Kidney capillary endothelial cell (primary cell): ENCODE measurements at regions not wholly inside any gene's neighbourhood (a gene's known extent, or its start where the extent isn't known, plus 50 kb on each side); places are given as distances from the start of the nearest gene placed in this dataset.
A peak's percentile ranks its signal among the peaks of the same experiment; 100 is the strongest.
"Not testable (repeated sequence)": the region's sequence is repeated elsewhere in the genome, so short reads cannot be mapped to it uniquely, and the experiment has no call there.

ENCODE experiments used
- DNase-seq: peaks from one replicate; pipeline ENCODE4 v3.0.0-alpha.2; 2018; ENCODE audit warnings: low spot score

DNA sequence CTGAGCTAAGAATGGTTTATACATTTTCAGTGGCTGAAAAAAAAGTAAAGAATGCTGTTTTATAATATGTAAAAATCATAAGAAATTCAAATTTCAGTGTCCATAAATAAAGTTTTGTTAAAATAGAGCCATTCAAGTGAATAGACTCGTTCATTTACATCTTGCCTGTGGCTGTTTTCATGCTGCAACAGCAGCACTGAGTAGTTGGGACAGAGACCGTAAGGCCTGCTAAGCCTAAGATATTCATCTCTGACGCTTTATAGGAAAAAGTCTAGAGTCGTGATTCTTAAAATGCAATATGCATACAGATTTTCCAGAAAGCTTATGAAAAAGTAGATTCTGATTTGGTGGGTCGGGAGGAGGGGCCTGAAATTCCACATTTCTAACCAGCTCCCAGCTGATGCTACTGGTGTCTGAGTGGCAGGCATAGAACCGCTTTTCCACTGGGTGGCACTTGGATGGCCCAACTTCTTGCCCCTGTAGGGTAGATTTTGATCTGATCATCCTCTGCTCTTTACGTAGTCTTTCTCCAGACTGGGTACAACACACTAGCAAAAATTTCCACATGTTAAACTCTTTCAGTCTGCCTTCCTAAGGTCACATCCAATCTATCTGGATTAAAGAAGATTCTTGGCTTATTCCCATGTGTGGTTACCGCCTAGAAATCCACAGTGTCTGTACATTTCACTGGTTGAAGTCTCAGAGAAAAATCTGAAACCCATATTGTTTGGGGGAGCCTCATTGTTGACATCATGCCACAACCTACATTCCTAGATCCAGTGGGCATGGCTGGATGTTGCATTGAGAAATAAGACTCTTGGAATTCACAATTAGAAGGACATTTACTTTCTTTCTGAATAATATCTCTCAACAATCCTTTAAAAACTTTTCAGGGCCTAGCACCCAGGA is 151.2 kb downstream of the C12orf75 start:
- DNase-seq = no peak

DNA sequence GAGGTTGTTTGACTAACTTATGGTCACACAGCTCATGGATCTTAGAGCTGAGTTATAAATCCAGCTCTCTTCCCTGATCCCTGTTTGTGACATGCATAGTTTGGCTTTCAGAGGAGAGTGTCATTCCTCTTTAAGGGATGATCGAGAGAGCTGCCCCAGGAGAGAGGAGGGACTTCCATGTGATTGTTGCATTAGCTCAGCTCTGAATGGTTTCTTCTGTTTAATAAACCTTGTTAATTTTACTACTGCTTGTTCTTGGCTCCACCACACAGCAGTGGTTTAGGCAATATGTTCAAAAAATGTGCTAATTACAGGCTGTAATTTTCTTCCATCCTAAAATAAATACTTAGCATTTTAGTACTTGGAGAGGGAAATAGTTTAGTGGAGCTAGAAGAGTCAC is 152.5 kb downstream of the C12orf75 start:
- DNase-seq = no peak

DNA sequence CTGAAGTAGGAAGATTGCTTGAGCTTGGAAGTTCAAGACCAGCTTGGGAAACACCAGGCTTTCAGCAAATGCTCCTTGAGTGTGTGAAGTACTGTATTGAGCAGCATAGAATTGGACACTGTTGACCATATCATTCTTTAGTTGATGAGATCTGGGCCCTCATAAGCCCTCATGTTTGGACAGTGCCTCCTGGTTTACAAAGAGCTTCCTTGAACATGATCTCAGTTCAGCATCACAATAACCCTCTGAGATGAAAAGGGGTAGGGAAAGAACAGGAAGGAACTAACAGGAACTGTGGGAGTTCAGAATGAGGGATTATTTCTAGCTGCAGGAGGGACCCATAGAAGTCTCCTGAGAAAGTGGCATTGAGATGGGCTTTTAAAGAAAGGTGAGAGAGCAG is 153.2 kb downstream of the C12orf75 start:
- no peak for DNase-seq

DNA sequence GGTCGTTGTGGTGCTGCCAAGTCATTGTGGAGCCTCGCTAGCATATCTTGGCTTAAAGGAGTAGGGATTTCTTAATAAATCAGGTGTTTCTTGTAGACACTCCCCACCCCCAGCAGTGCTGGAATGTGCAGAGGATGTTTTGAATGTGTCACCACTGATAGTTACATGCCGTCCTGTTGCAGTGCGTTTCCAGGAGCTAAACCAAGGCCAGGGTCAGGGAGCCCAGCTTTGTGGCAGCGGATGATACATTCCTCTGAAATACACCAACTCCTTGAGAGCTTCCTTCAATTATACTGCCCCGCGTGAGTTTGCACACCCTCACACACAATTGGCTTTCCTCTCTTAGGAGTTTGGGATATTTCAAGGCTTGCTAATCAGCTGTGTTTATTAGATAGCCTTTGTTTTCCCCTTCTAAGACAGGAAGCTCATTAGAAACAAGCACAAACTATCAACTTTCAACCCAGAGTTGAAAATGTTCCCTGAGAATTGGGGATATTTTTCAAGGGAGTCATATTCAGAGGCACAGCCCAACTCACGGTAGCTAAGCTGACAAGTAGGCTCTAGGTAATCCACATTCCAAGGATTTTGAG is 154.9 kb downstream of the C12orf75 start:
- DNase-seq = peak; percentile 94

DNA sequence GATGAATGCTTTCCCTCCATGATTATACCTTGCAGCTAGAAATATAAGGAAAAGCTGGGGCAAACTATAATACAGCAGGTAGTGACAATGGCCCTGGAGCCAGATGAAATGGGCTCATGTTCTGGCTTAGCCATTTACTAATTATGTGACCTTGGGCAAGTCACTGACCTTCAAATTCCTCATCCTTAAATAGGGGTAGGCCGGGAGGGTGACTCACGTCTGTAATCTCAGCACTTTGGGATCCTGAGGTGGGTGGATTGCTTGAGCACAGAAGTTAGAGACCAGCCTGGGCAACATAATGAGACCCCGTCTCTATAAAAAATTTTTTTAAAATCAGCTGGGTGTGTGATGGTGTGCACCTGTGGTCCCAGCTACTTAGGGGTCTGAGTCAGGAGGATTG is 155.4 kb downstream of the C12orf75 start:
- peak; percentile 51 for DNase-seq

DNA sequence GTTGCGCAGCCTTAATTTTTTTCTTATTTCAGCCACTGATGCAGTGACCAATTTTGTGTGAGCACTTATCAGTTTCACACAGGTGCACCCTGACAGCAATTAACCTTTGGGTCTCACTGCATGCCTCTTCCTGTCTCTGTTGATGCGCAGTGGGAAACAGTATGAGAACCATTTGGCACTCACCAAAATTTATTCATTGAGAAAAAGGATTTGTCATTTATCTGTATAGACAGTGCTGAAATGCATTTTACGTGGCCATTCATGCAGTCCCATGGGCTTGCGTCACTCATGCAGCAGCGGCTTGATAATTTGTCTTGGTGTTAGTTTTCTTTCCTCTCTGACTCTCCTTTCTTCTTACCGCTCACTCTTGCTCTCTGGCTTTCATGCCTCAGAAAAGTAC is 157.5 kb downstream of the C12orf75 start:
- DNase-seq = no peak

DNA sequence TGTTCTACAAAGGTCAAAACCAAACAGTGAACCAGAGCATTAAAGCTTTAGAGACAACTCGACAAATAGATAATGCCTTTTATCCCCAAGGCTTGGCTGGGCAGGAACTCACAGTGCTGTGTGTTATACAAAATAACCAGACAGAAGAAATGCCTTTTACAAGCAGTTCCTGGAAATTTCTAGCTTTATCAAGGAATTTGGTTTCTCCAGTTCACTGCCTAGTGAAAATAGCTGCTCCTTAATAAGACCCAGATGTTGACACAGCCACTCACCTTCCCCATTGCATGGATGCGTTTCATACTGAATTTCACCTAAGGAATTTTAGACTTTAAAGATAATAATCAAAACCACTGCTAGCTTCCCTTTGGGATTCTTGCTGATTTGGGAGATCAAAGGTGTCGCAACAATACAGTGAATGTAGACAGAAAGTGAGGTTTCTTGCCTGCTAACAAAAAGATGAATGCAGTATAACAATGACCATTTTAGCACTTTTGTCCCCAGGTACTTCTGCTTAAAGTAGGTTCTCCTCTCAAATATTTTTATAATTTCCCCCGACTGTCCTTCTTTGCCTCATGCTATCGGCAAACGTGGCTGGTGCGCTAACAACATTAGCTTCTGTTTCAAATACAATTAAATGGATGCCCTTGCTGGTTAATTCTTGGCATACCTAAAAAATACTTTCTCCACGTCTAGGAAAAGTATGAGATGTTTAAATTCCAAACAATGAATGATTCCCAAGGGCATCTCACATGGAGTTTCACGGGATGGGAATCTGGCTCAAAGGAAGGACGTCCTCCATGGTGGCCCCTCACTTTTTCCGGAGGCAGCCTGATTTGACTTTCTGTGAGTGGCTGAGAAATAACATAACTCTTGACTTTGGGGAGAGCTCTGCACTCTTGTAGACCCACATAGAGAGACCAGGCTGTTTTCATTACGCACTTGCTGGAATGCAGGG is 162.4 kb downstream of the C12orf75 start:
- no peak for DNase-seq

DNA sequence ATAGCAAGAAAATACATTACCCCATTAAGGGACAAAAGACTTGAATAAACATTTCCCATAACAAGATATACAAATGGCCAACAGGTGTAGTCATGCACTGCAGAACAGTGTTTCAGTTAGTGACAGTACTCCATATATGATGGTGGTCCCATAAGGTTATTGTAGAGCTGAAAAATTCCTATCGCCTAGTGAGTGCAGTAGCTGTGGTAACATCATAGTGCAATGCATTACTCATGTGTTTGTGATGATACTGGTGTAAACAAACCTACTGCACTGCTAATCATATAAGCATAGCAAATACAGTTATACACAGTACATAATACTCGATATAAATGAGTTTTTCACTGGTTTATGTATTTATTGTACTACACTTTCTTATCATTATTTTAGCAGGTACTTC is 168.7 kb downstream of the C12orf75 start:
- DNase-seq = no peak

DNA sequence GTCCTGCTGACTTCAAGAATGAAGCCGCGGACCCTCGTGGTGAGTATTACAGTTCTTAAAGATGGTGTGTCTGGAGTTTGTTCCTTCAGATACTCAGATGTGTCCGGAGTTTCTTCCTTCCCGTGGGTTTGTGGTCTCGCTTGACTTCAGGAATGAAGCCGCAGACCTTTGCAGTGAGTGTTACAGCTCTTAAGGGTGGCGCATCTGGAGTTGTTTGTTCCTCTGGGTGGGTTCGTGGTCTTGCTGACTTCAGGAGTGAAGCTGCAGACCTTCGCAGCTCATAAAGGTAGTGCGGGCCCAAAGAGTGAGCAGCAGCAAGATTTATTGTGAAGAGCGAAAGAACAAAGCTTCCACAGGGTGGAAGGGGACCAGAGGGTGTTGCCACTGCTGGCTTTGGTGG is 170.2 kb downstream of the C12orf75 start:
- DNase-seq = not testable (repeated sequence)

DNA sequence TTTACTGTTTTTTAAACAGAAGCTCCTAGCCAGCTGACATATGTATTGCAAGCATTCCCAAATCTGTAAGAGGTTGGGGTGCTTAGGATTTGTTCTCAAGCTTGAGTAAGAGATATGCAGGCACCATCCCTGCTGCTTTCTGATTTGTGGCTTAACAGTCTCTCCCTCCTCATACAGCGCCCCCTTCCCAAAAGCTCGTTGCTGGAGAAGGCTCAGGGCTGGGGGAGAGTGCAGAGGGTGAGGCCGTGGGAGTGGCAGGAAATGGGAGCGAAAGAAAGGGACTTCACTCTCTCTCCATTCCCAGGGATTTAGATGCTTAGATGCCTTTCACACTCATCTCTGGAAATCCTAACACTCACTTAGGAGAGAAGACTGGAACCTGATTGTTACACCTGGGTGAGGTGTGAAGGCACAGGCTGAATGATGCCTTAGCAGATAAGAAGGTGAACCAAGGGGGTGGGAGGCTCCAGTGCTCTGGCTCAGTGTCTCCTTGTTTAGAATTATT is 172.0 kb downstream of the C12orf75 start:
- DNase-seq = no peak

DNA sequence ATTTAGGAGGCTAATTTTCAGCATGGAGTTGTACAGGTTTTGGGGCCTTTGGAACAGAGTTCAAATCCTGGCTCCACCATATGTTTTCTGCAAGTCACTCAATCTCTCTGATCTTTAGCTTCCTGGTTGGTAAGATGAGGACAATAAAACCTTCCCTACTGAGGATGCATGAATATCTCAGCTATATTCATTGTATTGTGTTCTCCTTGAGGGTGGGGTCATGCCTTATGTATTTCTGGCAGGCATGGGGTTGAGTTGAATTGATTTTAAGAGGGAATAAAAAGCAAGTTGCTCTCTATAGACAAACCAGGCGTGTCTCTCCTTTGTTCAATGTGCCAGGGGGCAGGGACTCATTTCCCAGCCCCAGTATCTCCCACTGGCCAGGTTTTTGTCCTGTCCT is 173.1 kb downstream of the C12orf75 start:
- DNase-seq = no peak

DNA sequence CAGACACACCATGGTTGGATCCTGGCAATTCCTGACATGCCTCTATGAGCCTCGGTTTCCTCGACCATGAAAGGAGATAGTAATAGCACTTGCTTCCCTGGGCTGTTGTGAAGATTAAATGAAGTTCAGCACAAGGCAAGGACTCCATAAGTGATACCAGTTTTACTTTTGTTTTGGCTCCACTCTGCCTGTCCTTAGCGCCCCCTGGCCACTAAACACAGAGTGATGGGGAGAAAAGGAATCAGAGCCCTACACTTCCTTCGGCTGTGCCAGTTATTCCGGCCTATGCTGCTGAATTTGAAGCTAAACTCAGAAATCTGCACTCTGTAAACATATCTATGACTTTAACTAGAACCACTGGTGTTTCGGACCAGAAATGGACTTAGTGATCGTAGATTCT is 173.8 kb downstream of the C12orf75 start:
- no peak for DNase-seq

DNA sequence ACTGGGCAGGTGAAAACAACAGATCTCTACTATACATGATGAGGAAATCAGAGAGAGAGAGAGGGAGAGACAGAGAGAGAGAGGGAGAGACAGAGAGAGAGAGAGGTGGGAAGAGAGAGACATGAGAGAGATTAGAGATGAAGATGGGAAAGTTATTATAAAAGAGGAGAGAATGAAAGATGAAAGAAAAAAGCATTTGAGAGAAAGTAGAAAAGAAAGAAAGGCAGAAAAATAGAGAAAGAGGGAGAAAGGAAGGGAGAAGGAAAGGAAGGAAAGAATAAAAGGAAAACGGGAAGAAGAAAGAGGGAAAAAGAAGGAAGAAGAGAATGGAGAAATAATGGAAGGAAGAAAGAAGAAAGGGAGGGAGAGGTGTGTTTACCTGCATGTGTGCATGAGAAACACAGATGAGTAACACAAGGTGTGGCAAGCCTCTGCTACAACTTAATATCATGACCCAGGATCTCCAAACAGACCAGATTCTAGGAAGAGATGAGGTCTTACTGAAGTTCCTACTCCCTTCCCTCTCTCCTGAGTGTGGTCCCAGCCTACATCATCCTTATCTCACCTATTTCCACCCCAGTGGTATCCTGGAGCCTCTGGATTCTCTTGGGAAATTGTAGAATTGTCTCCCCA is 176.3 kb downstream of the C12orf75 start:
- DNase-seq = no peak

DNA sequence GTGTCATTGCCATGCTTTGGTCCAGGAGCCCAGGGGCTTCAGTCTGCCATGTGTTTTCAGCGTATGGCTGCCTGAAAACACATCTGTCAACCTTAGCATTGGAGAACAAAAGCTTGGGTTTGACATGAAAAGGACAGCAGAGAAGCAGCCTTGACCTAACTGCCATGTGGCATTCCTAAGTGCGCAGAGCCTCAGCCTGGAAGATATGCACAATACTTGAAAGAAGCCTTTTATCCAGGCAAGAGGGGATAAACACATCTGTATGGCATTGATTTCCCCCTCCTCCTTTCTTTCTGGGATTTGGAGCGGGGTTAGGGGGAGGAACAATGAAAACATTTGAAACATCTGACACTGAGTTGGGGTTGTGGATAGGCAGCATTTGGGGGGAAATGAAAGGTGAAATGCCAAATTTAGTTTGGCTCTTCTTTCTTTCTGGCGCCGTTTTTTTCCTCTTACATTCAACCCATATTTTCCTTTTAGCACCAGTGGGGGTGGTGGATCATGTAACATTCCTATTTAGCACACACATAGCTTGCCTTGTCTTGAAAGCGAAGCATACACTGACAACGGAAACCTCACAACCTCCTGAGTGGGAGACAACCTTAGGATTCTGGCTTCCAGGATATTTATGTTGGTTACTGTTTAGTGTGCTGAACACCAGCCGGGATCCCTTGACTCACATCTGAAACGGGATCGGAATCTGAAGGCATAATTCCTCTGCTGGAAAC is 177.0 kb downstream of the C12orf75 start:
- DNase-seq = no peak

DNA sequence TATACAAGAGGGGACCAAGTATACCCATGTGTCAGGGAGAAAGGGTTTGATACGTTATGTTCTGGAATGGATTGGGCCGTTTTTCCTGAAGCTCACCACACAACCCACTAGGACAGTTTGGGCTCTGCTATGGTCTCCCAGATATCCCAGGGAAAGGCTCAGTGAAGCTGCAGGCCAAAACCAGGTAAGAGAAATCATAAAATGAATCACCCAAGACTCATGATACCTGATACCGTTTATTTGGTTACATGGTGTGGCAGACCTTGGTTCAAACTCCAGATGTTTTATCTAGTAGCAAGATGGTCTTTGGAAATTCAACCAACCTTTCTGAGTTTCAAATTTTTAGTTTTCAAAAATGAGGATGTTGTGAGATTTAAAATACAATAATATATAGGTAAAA is 177.6 kb downstream of the C12orf75 start:
- no peak for DNase-seq

DNA sequence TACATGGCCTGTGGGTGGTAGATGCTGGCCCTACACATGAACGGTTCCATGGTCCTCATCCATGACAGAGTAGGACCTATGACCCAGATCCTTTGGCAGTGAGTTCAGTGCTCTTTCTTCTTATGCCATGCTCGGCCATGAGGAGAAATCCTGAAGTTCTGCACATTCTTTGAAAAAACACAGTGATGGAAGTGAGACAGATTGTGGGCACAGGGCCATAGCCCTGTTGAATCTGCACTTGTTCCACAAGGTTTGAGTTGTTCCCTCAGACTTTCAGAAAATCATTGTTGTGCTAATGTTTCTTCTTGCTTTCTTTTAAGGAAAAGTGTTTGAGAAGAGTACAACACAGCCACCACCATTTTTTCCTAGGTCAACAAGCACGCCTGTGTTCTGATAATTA is 180.0 kb downstream of the C12orf75 start:
- no peak for DNase-seq

DNA sequence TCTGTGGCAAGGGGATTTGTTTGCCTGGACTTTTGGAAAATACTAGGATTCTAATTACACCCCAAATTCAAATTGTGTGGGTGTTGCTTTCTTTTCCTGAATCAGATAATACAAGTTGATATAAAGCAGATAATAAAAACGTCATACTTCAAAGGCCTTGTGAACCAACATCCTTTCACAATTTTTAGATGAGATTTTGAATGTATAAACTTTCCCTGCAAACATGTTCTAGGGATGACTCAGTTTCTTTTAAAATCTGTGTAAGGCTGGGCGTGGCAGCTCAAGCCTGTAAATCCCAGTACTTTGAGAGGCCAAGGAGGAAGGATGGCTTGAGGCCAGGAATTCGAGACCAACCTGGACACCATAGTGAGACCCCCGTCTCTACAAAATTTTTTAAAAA is 182.4 kb downstream of the C12orf75 start:
- DNase-seq = not testable (repeated sequence)

DNA sequence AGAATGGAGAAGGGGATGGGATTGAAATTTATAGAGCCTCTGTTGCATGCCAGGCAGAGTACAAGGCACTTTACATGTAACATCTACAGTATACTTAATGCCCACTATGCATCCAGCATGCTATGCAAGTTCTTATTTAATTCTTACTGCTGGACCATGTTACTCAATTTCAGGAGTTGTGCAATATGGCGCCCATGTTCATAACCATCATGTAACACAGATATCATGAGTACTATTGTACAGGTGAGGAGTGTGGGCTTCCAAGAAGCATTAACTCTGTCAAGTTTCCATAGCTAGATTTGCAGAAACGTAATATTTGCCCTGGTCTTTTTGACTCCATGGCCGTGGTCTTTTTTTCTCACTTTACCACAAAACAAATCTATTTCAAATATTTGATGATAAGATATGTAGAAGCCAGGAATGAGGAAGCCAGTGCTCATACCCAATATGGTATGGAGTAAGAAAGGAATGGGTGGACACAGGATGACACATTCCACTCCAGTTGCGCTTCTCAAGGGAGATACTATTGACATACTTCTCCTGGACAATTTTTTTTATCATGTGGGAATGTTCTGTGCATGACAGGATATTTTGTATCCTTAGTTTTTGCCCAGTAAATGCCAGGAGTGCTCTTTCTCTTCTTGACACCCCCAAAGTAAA is 191.8 kb downstream of the C12orf75 start:
- no peak for DNase-seq

DNA sequence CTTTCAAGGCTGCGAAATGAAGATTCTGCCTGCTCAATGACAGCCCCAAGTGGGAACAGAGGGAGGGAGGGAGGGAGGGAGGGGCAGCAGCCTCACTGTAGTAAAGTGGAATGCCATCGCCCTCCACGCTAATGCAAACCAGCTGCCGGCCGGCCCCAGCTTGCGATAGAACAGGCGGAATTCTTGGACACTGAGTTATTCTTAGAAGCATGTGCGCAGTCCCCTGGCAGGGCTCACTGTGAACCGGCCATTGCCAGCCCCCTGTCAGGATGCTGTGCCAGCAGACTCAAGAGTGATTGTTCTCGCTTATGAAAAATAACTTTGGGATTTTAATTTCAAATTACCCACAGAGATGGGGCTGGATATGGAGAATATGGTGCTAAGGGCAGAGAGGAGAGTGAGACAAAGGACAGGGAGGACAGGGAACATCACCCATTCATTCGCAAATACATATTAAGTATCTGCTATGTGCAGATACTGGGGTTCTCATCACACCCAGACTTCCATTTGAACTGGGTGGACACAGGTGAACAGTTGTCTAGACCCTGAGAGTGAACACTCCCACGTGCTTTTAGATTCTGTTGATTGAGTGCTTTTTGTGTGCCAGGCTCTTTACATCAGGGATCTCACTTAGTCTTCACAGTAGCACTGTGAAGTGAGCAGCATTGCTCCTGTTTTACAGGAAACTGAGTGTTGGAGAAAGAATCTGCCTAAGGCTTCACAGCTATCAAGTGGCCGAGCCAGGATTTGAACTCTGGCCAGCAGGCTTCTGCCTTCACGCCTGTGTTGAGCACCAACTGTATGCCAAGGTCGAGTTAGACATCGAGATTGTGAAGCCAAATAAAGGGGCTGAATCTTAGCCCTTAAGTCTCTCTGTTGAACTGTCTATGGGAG is 192.9 kb downstream of the C12orf75 start:
- DNase-seq = no peak

DNA sequence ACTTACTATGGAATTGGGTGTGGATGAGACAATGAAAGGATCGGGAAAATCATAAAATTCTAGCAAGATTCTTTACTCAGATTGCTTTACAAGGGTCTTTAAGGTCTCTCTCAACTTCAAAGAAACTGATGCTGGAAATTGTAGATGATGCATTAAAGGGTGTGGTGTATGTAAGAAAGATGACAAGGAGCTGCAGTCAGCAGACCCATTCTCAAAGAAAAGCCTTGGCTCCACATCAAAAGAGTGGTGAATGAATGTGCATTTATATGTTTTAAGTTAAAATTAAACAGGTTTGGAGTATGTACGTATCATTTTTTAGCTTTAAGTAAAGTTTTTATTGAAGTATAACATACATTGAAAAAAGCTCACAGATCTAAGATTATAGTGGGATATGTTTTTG is 194.5 kb downstream of the C12orf75 start:
- no peak for DNase-seq
